ENCODE measurements at regions not wholly inside any gene's neighbourhood (a gene's known extent, or its start where the extent isn't known, plus 50 kb on each side); places are given as distances from the start of the nearest gene placed in this dataset.

DNA sequence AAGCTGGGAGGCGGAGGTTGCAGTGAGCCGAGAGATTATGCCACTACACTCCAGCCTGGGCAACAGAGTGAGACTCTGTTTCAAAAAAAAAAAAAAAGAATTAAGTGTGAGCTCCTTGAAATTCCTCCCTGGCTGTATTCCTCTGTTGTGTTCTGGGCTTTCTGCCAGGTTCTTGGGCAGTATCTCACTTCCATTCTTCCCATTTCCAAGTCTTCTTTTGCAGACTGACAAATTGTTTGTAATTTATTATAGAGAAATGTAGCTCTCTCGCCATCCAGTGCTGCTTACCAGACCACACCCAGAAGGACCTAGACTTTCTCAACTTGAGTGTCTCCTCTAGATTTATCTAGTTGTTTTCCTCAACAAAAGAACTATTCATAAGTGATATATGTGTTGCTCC lies 105.0 kb upstream of the ADGRL2 start:
- TF ChIP-seq, protein P1, sequence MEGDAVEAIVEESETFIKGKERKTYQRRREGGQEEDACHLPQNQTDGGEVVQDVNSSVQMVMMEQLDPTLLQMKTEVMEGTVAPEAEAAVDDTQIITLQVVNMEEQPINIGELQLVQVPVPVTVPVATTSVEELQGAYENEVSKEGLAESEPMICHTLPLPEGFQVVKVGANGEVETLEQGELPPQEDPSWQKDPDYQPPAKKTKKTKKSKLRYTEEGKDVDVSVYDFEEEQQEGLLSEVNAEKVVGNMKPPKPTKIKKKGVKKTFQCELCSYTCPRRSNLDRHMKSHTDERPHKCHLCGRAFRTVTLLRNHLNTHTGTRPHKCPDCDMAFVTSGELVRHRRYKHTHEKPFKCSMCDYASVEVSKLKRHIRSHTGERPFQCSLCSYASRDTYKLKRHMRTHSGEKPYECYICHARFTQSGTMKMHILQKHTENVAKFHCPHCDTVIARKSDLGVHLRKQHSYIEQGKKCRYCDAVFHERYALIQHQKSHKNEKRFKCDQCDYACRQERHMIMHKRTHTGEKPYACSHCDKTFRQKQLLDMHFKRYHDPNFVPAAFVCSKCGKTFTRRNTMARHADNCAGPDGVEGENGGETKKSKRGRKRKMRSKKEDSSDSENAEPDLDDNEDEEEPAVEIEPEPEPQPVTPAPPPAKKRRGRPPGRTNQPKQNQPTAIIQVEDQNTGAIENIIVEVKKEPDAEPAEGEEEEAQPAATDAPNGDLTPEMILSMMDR (IDR thresholded peaks at IDR 0.05; ENCODE audit: borderline replicate concordance, insufficient read depth, low read depth, low read length): no peak
- H3K4me3 ChIP-seq (ENCODE audit: low read depth, low read length): no peak overlapping the region

- TF ChIP-seq, protein P1 (IDR thresholded peaks at IDR 0.05; ENCODE audit: borderline replicate concordance, insufficient read depth, low read depth, low read length): no peak
- H3K4me3 ChIP-seq (ENCODE audit: low read depth, low read length): no peak overlapping the region
These were observed 107.4 kb upstream of the ADGRL2 start for GRCh38 chr1:81693316-81693715.

- TF ChIP-seq, protein P1 (IDR thresholded peaks at IDR 0.05; ENCODE audit: borderline replicate concordance, insufficient read depth, low read depth, low read length): no peak
- H3K4me3 ChIP-seq (ENCODE audit: low read depth, low read length): no peak overlapping the region
These were observed 109.9 kb upstream of the ADGRL2 start for GRCh38 chr1:81690676-81691453.

GRCh38 chr1:81689531-81689941 lies 111.2 kb upstream of the ADGRL2 start:
- no peak overlapping the region for H3K4me3 ChIP-seq (ENCODE audit: low read depth, low read length)
- TF ChIP-seq, protein P1 (IDR thresholded peaks at IDR 0.05; ENCODE audit: borderline replicate concordance, insufficient read depth, low read depth, low read length): no peak

- TF ChIP-seq, protein P1 (IDR thresholded peaks at IDR 0.05; ENCODE audit: borderline replicate concordance, insufficient read depth, low read depth, low read length): no peak
These were observed 118.2 kb upstream of the ADGRL2 start for GRCh38 chr1:81682490-81682889.

GRCh38 chr1:81681601-81682266 lies 119.0 kb upstream of the ADGRL2 start:
- H3K4me3 ChIP-seq (ENCODE audit: low read depth, low read length): no peak overlapping the region
- TF ChIP-seq, protein P1 (IDR thresholded peaks at IDR 0.05; ENCODE audit: borderline replicate concordance, insufficient read depth, low read depth, low read length): no peak

More at GRCh38 chr1:81682490-81682889, 118.2 kb upstream of the ADGRL2 start:
- H3K4me3 ChIP-seq (ENCODE audit: low read depth, low read length): no peak overlapping the region

DNA sequence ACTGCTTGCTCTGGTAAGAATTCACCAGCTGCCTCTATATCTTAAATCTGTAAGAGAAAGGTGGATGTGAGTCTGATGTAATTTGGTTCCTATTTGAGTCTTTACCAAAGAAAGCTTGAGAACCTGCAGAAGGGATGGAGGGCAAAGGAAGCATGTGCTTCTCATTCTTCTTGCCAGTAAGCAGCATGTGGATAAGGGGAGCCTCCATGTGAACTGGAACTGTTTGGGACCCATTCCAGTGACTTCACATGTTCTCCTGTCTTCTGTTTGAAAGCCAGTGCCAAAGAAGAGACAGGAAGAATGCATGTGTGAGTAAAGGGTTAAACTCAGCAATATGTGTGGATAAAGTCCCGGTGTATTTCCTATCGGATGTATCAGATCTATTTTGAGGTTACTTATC lies 119.6 kb upstream of the ADGRL2 start:
- TF ChIP-seq, protein P1 (IDR thresholded peaks at IDR 0.05; ENCODE audit: borderline replicate concordance, insufficient read depth, low read depth, low read length): no peak
- H3K4me3 ChIP-seq (ENCODE audit: low read depth, low read length): no peak overlapping the region

All from GM12875 (cell line).